ENCODE measurements at regions not wholly inside any gene's neighbourhood (a gene's known extent, or its start where the extent isn't known, plus 50 kb on each side); places are given as distances from the start of the nearest gene placed in this dataset.

DNA sequence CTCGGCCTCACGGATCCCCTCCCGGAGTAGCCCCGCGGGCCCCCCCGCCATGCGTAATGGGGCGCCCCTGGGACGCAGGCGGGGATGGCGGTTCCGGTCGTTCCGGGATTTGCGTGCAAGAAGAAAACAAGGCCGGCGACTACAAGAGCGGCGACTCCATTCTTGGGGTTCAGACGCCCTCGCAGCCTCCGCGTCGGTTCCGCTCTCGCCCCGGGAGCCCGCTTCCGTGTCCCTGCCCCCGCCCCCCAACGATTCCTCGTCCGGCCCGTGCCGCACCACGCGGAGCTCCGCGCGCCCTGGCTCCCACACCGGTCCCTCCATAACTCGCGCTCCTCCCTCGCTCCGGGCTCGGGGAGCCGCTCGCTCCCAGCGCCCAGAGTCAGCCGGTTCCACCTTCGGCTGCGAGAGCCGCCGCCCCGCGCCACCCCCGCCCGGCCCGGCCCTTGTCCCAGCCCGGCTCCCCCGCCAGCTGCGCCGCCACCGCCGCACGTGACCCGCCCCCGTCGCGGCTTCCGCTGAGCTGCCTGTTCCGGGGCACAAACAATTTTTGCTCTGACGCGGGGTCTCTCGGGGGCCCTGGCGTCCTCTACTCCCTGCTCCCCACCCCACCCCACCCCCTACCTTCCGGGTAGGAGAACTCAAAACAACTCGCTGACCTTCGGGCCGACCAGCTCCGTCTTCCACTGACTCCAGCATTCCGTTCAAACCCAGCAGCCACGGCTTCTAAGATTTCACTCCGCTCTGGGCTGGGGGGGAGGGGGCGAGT is 78.8 kb upstream of the BCOR start (continued):
- TF ChIP-seq, protein P1, sequence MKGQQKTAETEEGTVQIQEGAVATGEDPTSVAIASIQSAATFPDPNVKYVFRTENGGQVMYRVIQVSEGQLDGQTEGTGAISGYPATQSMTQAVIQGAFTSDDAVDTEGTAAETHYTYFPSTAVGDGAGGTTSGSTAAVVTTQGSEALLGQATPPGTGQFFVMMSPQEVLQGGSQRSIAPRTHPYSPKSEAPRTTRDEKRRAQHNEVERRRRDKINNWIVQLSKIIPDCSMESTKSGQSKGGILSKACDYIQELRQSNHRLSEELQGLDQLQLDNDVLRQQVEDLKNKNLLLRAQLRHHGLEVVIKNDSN (IDR thresholded peaks at IDR 0.05; ENCODE audit: borderline replicate concordance, low read depth) = peak; percentile 67
- TF ChIP-seq, protein P2, sequence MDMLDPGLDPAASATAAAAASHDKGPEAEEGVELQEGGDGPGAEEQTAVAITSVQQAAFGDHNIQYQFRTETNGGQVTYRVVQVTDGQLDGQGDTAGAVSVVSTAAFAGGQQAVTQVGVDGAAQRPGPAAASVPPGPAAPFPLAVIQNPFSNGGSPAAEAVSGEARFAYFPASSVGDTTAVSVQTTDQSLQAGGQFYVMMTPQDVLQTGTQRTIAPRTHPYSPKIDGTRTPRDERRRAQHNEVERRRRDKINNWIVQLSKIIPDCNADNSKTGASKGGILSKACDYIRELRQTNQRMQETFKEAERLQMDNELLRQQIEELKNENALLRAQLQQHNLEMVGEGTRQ (IDR thresholded peaks at IDR 0.05; ENCODE audit: borderline replicate concordance, low read depth, low read length) = no peak
- TF ChIP-seq MXI1 (IDR thresholded peaks at IDR 0.05; ENCODE audit: low read depth, low read length) (no peak), FOXM1 (IDR thresholded peaks at IDR 0.05; ENCODE audit: low read depth) (no peak), TAF1 (IDR thresholded peaks at IDR 0.05; ENCODE audit: borderline replicate concordance, low read depth, low read length) (no peak), CHD2 (IDR thresholded peaks at IDR 0.05; ENCODE audit: low read length, partially characterized antibody) (no peak), TEAD4 (IDR thresholded peaks at IDR 0.05; ENCODE audit: borderline replicate concordance, insufficient read depth) (no peak), RAD21 (IDR thresholded peaks at IDR 0.05; ENCODE audit: low read length) (no peak), POLR2AphosphoS5 (IDR thresholded peaks at IDR 0.05; ENCODE audit: low read depth, low read length) (no peak), GATA2 (CRISPR knock-in tag; IDR thresholded peaks at IDR 0.05) (no peak)
- TF ChIP-seq, protein P3, sequence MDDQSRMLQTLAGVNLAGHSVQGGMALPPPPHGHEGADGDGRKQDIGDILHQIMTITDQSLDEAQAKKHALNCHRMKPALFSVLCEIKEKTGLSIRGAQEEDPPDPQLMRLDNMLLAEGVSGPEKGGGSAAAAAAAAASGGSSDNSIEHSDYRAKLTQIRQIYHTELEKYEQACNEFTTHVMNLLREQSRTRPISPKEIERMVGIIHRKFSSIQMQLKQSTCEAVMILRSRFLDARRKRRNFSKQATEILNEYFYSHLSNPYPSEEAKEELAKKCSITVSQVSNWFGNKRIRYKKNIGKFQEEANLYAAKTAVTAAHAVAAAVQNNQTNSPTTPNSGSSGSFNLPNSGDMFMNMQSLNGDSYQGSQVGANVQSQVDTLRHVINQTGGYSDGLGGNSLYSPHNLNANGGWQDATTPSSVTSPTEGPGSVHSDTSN (IDR thresholded peaks at IDR 0.05) = no peak

DNA sequence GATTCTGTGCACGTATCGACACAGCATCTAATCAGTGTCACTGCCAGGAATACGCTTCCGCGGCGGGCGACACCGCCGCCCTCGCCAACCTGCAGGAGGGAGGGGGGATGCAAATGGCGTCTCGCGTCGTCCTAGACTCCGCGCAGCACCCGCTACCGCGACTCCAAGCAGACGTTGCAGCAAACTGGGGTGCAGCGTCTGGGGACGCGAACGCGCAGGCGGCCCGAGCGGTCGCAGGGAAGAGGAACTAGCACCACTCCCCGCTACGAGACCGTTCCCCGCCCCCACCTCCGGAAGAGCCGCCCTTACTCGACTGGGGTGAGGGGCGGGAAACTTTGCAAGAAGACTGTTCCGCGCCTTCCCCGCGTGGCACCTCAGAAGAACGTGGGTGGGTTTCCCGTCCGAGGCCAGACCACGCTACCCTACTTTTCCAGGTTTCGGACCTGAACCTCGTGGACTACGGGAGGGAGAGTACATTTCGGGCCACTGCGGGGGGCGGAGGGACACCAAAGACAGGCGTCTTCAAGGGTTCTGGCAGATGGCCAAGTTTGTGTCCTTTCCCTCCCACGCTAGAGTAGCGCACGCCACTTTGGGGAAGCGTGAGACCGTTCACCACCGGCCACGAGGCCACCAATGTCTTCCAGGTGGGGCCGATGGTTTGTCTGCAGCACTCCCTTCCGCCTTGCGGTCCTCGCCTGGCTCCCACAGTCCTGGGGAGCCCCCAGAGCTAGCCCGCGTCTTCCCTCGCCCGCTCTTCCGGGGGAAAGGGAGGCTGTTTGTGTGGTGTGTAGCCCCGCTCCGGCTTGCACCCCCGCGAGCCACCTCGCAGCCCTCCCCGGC is 78.0 kb upstream of the BCOR start:
- peaks cover 10% of the 10 kb centered on the region; the same call in 1 of the 2 replicates for H3K27me3 ChIP-seq (ENCODE audit: insufficient read depth)
- H3K9ac ChIP-seq = peak overlapping the region; percentile 36; the same call in 1 of the 2 replicates
- H2AFZ ChIP-seq (ENCODE audit: low read depth) = peak overlapping the region; percentile 49; the same call in 1 of the 2 replicates
- POLR2A ChIA-PET = interaction anchor here (0.6 to 3.4 kb wide), 13 partner anchors 11 to 369 kb away, joined by 3 to 18 read pairs (median 5); partner anchors contain the start of gene BCOR
- no peaks in the 10 kb centered on the region for H3K79me2 ChIP-seq (ENCODE audit: insufficient read depth)
- no peaks in the 10 kb centered on the region for H3K9me3 ChIP-seq
- H4K20me1 ChIP-seq (ENCODE audit: insufficient read depth) = no peaks in the 10 kb centered on the region
- no peaks in the 10 kb centered on the region for H3K36me3 ChIP-seq (replicated peaks in 1 of 2; ENCODE audit: control insufficient read depth in 1 of 2, insufficient read depth in 2 of 2, low read length in 1 of 2)
- H3F3A ChIP-seq (replicated peaks; ENCODE audit: insufficient read depth) = no peaks in the 10 kb centered on the region
- peak overlapping the region; percentile 78 for H3K4me2 ChIP-seq
- peak overlapping the region in 1 of 2 experiments; percentile 96; a peak in 2 of 4 replicates for H3K27ac ChIP-seq (ENCODE audit: low read depth in 2 of 2, low read length in 1 of 2)
- 26% methylated on average over 18 of the region's 74 CpGs for WGBS (ENCODE audit: low lambda C conversion rate)
- H3K4me3 ChIP-seq (ENCODE audit: low read depth in 2 of 2, low read length in 1 of 2) = peak overlapping the region; percentile 32 to 51; a peak in 3 of 4 replicates
- peaks cover 0 to 20% of the 10 kb centered on the region in 2 experiments; a peak in 2 of 4 replicates for H3K4me1 ChIP-seq (ENCODE audit: control insufficient read depth in 1 of 2, insufficient read depth in 2 of 2, low read depth in 1 of 2, low read length in 1 of 2)
- DNase-seq = peak; percentile 68
- CTCF ChIA-PET = interaction anchor here (1.6 kb wide), 1 partner anchor 10 kb away, joined by 5 read pairs; no protein-coding TSS in a partner anchor
- H3K9me2 ChIP-seq = no peaks in the 10 kb centered on the region
- TF ChIP-seq RXRA (IDR thresholded peaks at IDR 0.05; ENCODE audit: borderline replicate concordance, low read depth) (no peak), MEF2A (IDR thresholded peaks at IDR 0.05; ENCODE audit: borderline replicate concordance, low read depth) (no peak), NRF1 (IDR thresholded peaks at IDR 0.05; ENCODE audit: low read depth, low read length) (no peak), SIN3A (IDR thresholded peaks at IDR 0.05; ENCODE audit: borderline replicate concordance, low read depth, low read length) (no peak), POLR2AphosphoS5 (IDR thresholded peaks at IDR 0.05; ENCODE audit: low read depth, low read length) (no peak; the same call in 1 of the 2 replicates), RCOR1 (IDR thresholded peaks at IDR 0.05; ENCODE audit: low read length) (peak; percentile 36; the same call in 1 of the 2 replicates), EZH2phosphoT487 (IDR thresholded peaks at IDR 0.05; ENCODE audit: borderline replicate concordance, low read depth) (no peak), YY1 (IDR thresholded peaks at IDR 0.05; ENCODE audit: low read depth) (0 out of 2 replicates have a peak, but pooled peaks have one; percentile 16), TCF12 (IDR thresholded peaks at IDR 0.05) (no peak)
- TF ChIP-seq, protein P4, sequence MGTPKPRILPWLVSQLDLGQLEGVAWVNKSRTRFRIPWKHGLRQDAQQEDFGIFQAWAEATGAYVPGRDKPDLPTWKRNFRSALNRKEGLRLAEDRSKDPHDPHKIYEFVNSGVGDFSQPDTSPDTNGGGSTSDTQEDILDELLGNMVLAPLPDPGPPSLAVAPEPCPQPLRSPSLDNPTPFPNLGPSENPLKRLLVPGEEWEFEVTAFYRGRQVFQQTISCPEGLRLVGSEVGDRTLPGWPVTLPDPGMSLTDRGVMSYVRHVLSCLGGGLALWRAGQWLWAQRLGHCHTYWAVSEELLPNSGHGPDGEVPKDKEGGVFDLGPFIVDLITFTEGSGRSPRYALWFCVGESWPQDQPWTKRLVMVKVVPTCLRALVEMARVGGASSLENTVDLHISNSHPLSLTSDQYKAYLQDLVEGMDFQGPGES (IDR thresholded peaks at IDR 0.05; ENCODE audit: low read depth, low read length) = no peak
- TF ChIP-seq, protein P5, sequence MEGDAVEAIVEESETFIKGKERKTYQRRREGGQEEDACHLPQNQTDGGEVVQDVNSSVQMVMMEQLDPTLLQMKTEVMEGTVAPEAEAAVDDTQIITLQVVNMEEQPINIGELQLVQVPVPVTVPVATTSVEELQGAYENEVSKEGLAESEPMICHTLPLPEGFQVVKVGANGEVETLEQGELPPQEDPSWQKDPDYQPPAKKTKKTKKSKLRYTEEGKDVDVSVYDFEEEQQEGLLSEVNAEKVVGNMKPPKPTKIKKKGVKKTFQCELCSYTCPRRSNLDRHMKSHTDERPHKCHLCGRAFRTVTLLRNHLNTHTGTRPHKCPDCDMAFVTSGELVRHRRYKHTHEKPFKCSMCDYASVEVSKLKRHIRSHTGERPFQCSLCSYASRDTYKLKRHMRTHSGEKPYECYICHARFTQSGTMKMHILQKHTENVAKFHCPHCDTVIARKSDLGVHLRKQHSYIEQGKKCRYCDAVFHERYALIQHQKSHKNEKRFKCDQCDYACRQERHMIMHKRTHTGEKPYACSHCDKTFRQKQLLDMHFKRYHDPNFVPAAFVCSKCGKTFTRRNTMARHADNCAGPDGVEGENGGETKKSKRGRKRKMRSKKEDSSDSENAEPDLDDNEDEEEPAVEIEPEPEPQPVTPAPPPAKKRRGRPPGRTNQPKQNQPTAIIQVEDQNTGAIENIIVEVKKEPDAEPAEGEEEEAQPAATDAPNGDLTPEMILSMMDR (IDR thresholded peaks at IDR 0.05) = no peak
- TF ChIP-seq, protein P2 (IDR thresholded peaks at IDR 0.05; ENCODE audit: borderline replicate concordance, low read depth, low read length) = no peak

Data from SK-N-SH (cell line).